Gastroesophageal sphincter (tissue), 4 donors: ENCODE measurements at regions not wholly inside any gene's neighbourhood (a gene's known extent, or its start where the extent isn't known, plus 50 kb on each side); places are given as distances from the start of the nearest gene placed in this dataset.

Experiments used
- ATAC-seq: fragments of 150-250 bp; one replicate; pipeline ENCODE4 v1.9.1; 2016; ENCODE audit warnings: mild to moderate bottlenecking, moderate library complexity
- H3K27ac ChIP-seq, 4 donors: fragments of 200-600 bp; sonication (generic) in 3 of 4; 1 replicate in 3 of 4; 2 replicates in 1 of 4; pipeline ENCODE4 v1.5.1; 2016 to 2019
- H3K27me3 ChIP-seq: fragments of 200-600 bp; sonication (generic); one replicate; pipeline ENCODE4 v1.5.1; 2019
- H3K36me3 ChIP-seq, 2 donors: fragments of 200-600 bp; sonication (generic); one replicate each; pipeline ENCODE4 v1.5.1; 2019; ENCODE audit warnings: control low read depth in 1 of 2
- H3K4me1 ChIP-seq, 3 donors: fragments of 200-600 bp; sonication (generic); 1 replicate in 2 of 3; 2 replicates in 1 of 3; pipeline ENCODE4 v1.5.1; 2016 to 2019; ENCODE audit warnings: control low read depth in 2 of 3
- H3K4me3 ChIP-seq, 2 donors: fragments of 200-600 bp; sonication (generic); one replicate each; pipeline ENCODE4 v1.5.1; 2019; ENCODE audit warnings: mild to moderate bottlenecking in 1 of 2, moderate library complexity in 1 of 2
- H3K9me3 ChIP-seq, 3 donors: fragments of 200-600 bp; sonication (generic); one replicate each; pipeline ENCODE4 v1.5.1; 2017 to 2019; ENCODE audit warnings: control low read depth in 2 of 3
- CTCF ChIP-seq, 4 experiments: fragments of 200-600 bp in 2 of 4; fragments of 450-650 bp in 2 of 4; sonication (generic) in 1 of 4; IDR thresholded peaks; one replicate each; pipeline ENCODE4 v1.5.1; 2017 to 2019; ENCODE audit warnings: antibody characterized with exemption in 4 of 4, mild to moderate bottlenecking in 2 of 4, moderate library complexity in 2 of 4
- EP300 ChIP-seq: sonication (generic); formaldehyde crosslinking; IDR thresholded peaks from one replicate; pipeline ENCODE4 v1.6.1; 2017; ENCODE audit warnings: antibody characterized with exemption, mild to moderate bottlenecking
- POLR2A ChIP-seq, 2 donors: fragments of 450-650 bp; IDR thresholded peaks; one replicate each; pipeline ENCODE4 v1.6.1; 2017; ENCODE audit warnings: antibody characterized with exemption in 2 of 2, mild to moderate bottlenecking in 2 of 2, moderate library complexity in 1 of 2
- POLR2AphosphoS5 ChIP-seq: sonication (generic); formaldehyde crosslinking; IDR thresholded peaks from one replicate; pipeline ENCODE4 v1.6.1; 2017; ENCODE audit warnings: antibody characterized with exemption
- WGBS, 2 donors: methylation state at CpG; one replicate each; pipeline ENCODE4 v1.1.5; 2018; ENCODE audit warnings: low coverage in 1 of 2; 5-methylcytosine and 5-hydroxymethylcytosine counted together

- Histone ChIP-seq H3K27ac (no peak overlapping the region), H3K27me3 (no peaks in the 10 kb centered on the region), H3K4me3 (no peak overlapping the region), H3K36me3 (no peaks in the 10 kb centered on the region), H3K4me1 (no peaks in the 10 kb centered on the region), H3K9me3 (peaks cover 0 to 18% (median 0%) of the 10 kb centered on the region in 3 donors)
- 40 to 66% methylated on average over 1 to 4 of the region's 6 CpGs for WGBS, 2 donors
- TF ChIP-seq EP300 (no peak), POLR2AphosphoS5 (no peak), CTCF (IDR thresholded peaks at IDR 0.05) (no peak), POLR2A (IDR thresholded peaks at IDR 0.05) (no peak)
- ATAC-seq: no peak
Observed at GRCh38 chr3:5634411-5634810, 446.9 kb downstream of the EDEM1 start.

DNA sequence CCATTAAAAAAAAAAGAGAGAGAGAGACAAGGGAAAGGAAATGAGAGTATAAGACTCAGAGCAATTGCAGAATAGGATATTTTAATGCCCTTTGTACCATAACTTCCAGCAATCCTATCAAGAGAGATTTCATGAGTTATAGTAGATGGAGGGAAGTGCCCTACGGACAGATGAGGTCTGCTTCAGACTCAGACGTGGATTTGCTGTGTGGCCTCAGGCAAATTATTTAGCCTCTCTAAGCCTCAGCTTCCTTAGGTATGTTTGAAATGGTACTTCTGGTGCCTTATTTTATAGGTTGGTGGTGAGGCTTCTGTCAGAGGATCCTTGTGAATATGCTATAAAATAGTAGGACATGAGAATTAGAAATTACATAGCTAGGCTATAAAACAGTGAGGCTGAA, 448.2 kb downstream of the EDEM1 start:
- WGBS, 2 donors: 77% methylated on average over 2 of the region's 2 CpGs; no CpG with 5 or more reads in 1 of the 2 donors
- Histone ChIP-seq H3K4me3 (no peak overlapping the region), H3K27ac (no peak overlapping the region), H3K4me1 (no peaks in the 10 kb centered on the region), H3K9me3 (peaks cover 0 to 21% (median 0%) of the 10 kb centered on the region in 3 donors), H3K27me3 (no peaks in the 10 kb centered on the region), H3K36me3 (no peaks in the 10 kb centered on the region)
- ATAC-seq: no peak
- TF ChIP-seq EP300: no peak
- no peak for TF ChIP-seq POLR2AphosphoS5
- no peak for TF ChIP-seq POLR2A (IDR thresholded peaks at IDR 0.05)
- TF ChIP-seq CTCF (IDR thresholded peaks at IDR 0.05): no peak

GRCh38 chr3:5638550-5638949, 451.0 kb downstream of the EDEM1 start:
- no peaks in the 10 kb centered on the region for H3K4me1 ChIP-seq
- H3K27me3 ChIP-seq: no peaks in the 10 kb centered on the region
- 71 to 100% methylated on average over 2 of the region's 2 CpGs for WGBS, 2 donors
- no peak overlapping the region for H3K4me3 ChIP-seq
- no peak overlapping the region for H3K27ac ChIP-seq
- ATAC-seq: no peak
- H3K9me3 ChIP-seq: peaks cover 0 to 21% (median 0%) of the 10 kb centered on the region in 3 donors
- H3K36me3 ChIP-seq: no peaks in the 10 kb centered on the region
- TF ChIP-seq EP300: no peak
- no peak for TF ChIP-seq POLR2A (IDR thresholded peaks at IDR 0.05)
- TF ChIP-seq CTCF (IDR thresholded peaks at IDR 0.05): no peak
- TF ChIP-seq POLR2AphosphoS5: no peak

DNA sequence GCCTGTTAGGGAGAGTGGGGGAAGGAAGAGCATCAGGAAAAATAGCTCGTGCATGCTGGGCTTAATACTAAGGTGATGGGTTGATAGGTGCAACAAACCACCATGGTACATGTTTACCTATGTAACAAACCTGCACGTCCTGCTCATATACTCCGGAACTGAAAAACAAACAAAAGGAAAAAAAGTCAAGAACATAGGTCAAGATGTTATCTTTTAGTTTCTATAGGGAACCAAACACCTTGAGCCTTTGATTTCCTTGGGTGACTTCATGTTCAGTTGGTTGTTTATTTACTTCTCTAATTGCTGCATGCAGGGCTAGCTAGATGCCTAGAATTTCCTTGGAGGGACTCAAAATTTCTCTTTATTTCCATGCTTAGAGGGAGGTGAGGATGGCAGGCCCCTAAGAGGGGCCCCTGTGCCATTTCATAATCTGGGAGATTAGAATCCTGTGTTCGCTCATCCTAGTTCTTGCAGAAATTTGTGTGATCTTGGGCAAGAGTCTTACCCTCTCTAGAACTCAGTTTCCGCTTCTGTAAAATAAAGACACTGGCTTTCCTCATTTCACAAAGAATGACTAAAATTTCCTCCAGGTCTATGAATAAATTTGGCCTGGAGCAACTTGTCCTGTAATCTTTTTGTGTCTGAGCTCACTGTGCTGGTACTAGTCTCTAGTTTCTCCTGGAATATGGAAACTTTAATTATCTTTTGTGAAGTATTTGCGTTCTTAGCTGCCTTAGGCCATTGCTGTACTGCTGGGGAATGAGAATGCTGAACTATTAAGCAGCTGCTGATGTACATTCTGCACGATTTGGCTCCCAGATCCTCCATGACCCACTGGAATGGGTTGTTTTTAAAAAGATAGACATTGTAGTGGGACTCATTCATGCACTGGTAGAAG, 457.5 kb downstream of the EDEM1 start:
- H3K27me3 ChIP-seq: no peaks in the 10 kb centered on the region
- H3K4me3 ChIP-seq: no peak overlapping the region
- ATAC-seq: no peak
- WGBS, 2 donors: 67 to 71% methylated on average over 5 to 7 of the region's 7 CpGs
- TF ChIP-seq EP300 (no peak), POLR2A (IDR thresholded peaks at IDR 0.05) (no peak), CTCF (IDR thresholded peaks at IDR 0.05) (no peak), POLR2AphosphoS5 (no peak)
- no peak overlapping the region for H3K27ac ChIP-seq
- H3K9me3 ChIP-seq: peaks cover 0 to 4% (median 0%) of the 10 kb centered on the region in 3 donors
- H3K36me3 ChIP-seq: no peaks in the 10 kb centered on the region
- H3K4me1 ChIP-seq: no peaks in the 10 kb centered on the region
